GM23338 (cell line): ENCODE measurements at regions not wholly inside any gene's neighbourhood (a gene's known extent, or its start where the extent isn't known, plus 50 kb on each side); places are given as distances from the start of the nearest gene placed in this dataset.

Experiments
- ATAC-seq: fragments of 200-7000 bp; cut with Tn5 transposase; 3 replicates; pipeline ENCODE4 v1.9.1; 2020
- DNase-seq: peaks from one replicate; pipeline ENCODE4 v3.0.0-alpha.2; 2015; ENCODE audit warnings: low spot score
- H2AFZ ChIP-seq: fragments of 200-600 bp; sonication (generic); 2 replicates; pipeline ENCODE4 v1.8.0; 2016; ENCODE audit warnings: antibody characterized with exemption, mild to moderate bottlenecking, moderate library complexity
- H3F3A ChIP-seq: fragments of 200-600 bp; sonication (generic); replicated peaks from 2 replicates; pipeline ENCODE4 v1.8.0; 2017; ENCODE audit warnings: antibody characterized with exemption, mixed run types, low read depth
- H3K27ac ChIP-seq: fragments of 200-600 bp; sonication (generic); 2 replicates; pipeline ENCODE4 v1.6.1; 2016; ENCODE audit warnings: low read depth
- H3K27me3 ChIP-seq: fragments of 200-600 bp; sonication (generic); 2 replicates; pipeline ENCODE4 v1.8.0; 2016; ENCODE audit warnings: mild to moderate bottlenecking, mixed run types, moderate library complexity; ENCODE audit not compliant: insufficient read depth
- H3K36me3 ChIP-seq: fragments of 200-600 bp; sonication (generic); 2 replicates; pipeline ENCODE4 v1.8.0; 2016; ENCODE audit warnings: mild to moderate bottlenecking; ENCODE audit not compliant: insufficient read depth
- H3K4me1 ChIP-seq: fragments of 200-600 bp; sonication (generic); 2 replicates; pipeline ENCODE4 v1.8.0; 2016; ENCODE audit warnings: mild to moderate bottlenecking, moderate library complexity; ENCODE audit not compliant: insufficient read depth
- H3K4me2 ChIP-seq: fragments of 200-600 bp; sonication (generic); 2 replicates; pipeline ENCODE4 v1.7.1; 2017; ENCODE audit warnings: mixed run types
- H3K4me3 ChIP-seq: fragments of 200-600 bp; sonication (generic); 2 replicates; pipeline ENCODE4 v1.6.1; 2016; ENCODE audit warnings: mixed run types
- H3K79me2 ChIP-seq: fragments of 200-600 bp; sonication (generic); replicated peaks from 2 replicates; pipeline ENCODE4 v1.8.0; 2017; ENCODE audit warnings: mild to moderate bottlenecking; ENCODE audit not compliant: insufficient read depth
- H3K9me2 ChIP-seq: fragments of 200-600 bp; sonication (generic); 2 replicates; pipeline ENCODE4 v1.8.0; 2017; ENCODE audit not compliant: insufficient read depth
- H4K20me1 ChIP-seq: fragments of 200-600 bp; sonication (generic); replicated peaks from 2 replicates; pipeline ENCODE4 v1.8.0; 2017; ENCODE audit warnings: mild to moderate bottlenecking; ENCODE audit not compliant: insufficient read depth
- H3K27ac Mint-ChIP-seq: 2 replicates; pipeline ENCODE4 v1.8.0; 2020; ENCODE audit warnings: inconsistent platforms, mild to moderate bottlenecking, moderate library complexity, mixed read lengths
- H3K27me3 Mint-ChIP-seq: 3 replicates; pipeline ENCODE4 v1.8.0; 2022; ENCODE audit warnings: low read depth, mild to moderate bottlenecking, moderate library complexity, mixed read lengths, inconsistent platforms; ENCODE audit not compliant: insufficient read depth, poor library complexity
- H3K36me3 Mint-ChIP-seq: 3 replicates; pipeline ENCODE4 v1.8.0; 2021; ENCODE audit warnings: low read depth, mild to moderate bottlenecking, inconsistent platforms, moderate library complexity, mixed read lengths
- H3K4me1 Mint-ChIP-seq: 3 replicates; pipeline ENCODE4 v1.8.0; 2020; ENCODE audit warnings: mild to moderate bottlenecking, inconsistent platforms, mixed read lengths
- H3K4me3 Mint-ChIP-seq: 3 replicates; pipeline ENCODE4 v1.8.0; 2021; ENCODE audit warnings: moderate library complexity, mild to moderate bottlenecking, inconsistent platforms, mixed read lengths
- H3K9me3 Mint-ChIP-seq: 3 replicates; pipeline ENCODE4 v1.8.0; 2020; ENCODE audit warnings: moderate library complexity, mild to moderate bottlenecking, inconsistent platforms, mixed read lengths
- CREB1 ChIP-seq: fragments of 250-450 bp; sonication (Bioruptor Pico); IDR thresholded peaks from 2 replicates; pipeline ENCODE4 v1.5.0; 2020; ENCODE audit warnings: low read depth, mild to moderate bottlenecking, moderate library complexity
- EZH2 ChIP-seq: fragments of 200-600 bp; sonication (generic); IDR thresholded peaks from one replicate; pipeline ENCODE4 v1.8.0; 2017; ENCODE audit warnings: antibody characterized with exemption, mild to moderate bottlenecking, low read depth; ENCODE audit not compliant: unreplicated experiment
- EZH2phosphoT487 ChIP-seq: fragments of 200-600 bp; sonication (generic); IDR thresholded peaks from one replicate; pipeline ENCODE4 v1.8.1; 2018; ENCODE audit warnings: antibody characterized with exemption; ENCODE audit not compliant: unreplicated experiment
- JUNB ChIP-seq: IDR thresholded peaks from one replicate; pipeline ENCODE4 v1.6.1; 2016; ENCODE audit warnings: antibody characterized with exemption; ENCODE audit not compliant: unreplicated experiment
- NANOG ChIP-seq: IDR thresholded peaks from 2 replicates; pipeline ENCODE4 v1.6.1; 2016; ENCODE audit warnings: antibody characterized with exemption, borderline replicate concordance
- POLR2AphosphoS5 ChIP-seq: IDR thresholded peaks from 2 replicates; pipeline ENCODE4 v1.6.1; 2016; ENCODE audit warnings: antibody characterized with exemption, low read depth
- STAT1 ChIP-seq: IDR thresholded peaks from one replicate; pipeline ENCODE4 v1.6.1; 2016; ENCODE audit warnings: antibody characterized with exemption; ENCODE audit not compliant: unreplicated experiment
- ZNF114 ChIP-seq: fragments of 250-450 bp; sonication (Bioruptor Pico); IDR thresholded peaks from 2 replicates; pipeline ENCODE4 v1.5.0; 2020; ENCODE audit warnings: mild to moderate bottlenecking, moderate library complexity
- ZNF331 ChIP-seq: fragments of 250-450 bp; sonication (Bioruptor Pico); IDR thresholded peaks from 2 replicates; pipeline ENCODE4 v1.5.0; 2020; ENCODE audit warnings: low read depth, mild to moderate bottlenecking, moderate library complexity
- TF ChIP-seq, protein P1 (sequence below): IDR thresholded peaks from one replicate; pipeline ENCODE4 v1.6.1; 2018; ENCODE audit warnings: antibody characterized with exemption; ENCODE audit not compliant: unreplicated experiment
- TF ChIP-seq, protein P2 (sequence below): IDR thresholded peaks from 2 replicates; pipeline ENCODE4 v1.6.1; 2016; ENCODE audit warnings: antibody characterized with exemption
- TF ChIP-seq, protein P3 (sequence below): fragments of 250-450 bp; sonication (Bioruptor Pico); IDR thresholded peaks from 2 replicates; pipeline ENCODE4 v1.5.0; 2020; ENCODE audit warnings: mild to moderate bottlenecking, moderate library complexity

DNA sequence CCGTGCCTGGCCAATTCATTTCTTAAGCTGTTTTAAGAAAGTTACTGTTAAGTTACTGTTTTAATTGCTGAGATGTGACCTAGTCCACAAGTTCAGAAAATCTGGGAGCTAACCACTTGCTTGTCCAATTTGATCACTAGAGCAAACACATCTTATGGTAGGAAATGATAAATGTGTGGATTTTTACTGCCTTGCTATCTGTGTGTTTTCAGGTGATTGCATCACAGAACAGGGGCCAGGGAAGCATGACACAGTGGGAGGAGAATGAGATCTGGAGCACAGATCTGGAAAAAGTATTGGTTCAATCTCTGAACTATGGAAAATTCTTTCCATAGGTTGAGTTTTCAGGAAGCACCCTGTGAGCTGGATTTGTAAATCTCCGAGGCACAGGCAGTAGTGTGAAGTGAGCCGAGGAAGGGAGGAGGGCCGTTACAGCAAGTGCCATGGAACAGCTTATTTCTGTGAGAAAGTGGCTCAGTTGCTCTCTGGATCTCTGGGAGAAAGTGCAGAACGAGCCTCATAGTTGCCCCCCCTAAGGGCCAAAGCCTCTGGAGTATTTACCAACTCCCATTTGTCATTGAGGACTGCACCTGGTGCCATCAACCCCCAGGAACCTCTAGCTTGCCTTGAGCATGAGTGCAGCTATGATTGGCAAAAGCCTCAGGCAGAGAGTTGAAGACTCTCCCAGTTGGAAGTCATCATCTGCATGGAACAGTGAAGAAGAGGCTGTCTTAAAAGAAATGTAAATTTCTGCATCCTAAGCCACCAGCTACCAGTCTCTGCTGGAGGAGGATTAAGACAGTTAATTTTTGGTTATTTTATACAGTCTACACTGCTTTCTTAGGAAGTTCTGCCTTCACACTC is 161.8 kb upstream of the CLINT1 start (continued):
- TF ChIP-seq, protein P1, sequence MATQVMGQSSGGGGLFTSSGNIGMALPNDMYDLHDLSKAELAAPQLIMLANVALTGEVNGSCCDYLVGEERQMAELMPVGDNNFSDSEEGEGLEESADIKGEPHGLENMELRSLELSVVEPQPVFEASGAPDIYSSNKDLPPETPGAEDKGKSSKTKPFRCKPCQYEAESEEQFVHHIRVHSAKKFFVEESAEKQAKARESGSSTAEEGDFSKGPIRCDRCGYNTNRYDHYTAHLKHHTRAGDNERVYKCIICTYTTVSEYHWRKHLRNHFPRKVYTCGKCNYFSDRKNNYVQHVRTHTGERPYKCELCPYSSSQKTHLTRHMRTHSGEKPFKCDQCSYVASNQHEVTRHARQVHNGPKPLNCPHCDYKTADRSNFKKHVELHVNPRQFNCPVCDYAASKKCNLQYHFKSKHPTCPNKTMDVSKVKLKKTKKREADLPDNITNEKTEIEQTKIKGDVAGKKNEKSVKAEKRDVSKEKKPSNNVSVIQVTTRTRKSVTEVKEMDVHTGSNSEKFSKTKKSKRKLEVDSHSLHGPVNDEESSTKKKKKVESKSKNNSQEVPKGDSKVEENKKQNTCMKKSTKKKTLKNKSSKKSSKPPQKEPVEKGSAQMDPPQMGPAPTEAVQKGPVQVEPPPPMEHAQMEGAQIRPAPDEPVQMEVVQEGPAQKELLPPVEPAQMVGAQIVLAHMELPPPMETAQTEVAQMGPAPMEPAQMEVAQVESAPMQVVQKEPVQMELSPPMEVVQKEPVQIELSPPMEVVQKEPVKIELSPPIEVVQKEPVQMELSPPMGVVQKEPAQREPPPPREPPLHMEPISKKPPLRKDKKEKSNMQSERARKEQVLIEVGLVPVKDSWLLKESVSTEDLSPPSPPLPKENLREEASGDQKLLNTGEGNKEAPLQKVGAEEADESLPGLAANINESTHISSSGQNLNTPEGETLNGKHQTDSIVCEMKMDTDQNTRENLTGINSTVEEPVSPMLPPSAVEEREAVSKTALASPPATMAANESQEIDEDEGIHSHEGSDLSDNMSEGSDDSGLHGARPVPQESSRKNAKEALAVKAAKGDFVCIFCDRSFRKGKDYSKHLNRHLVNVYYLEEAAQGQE: no peak
- TF ChIP-seq ZNF114 (CRISPR knock-in tag): no peak
- no peak for TF ChIP-seq STAT1
- no peak for TF ChIP-seq JUNB
- no peak for TF ChIP-seq EZH2
- no peak for TF ChIP-seq EZH2phosphoT487
- TF ChIP-seq NANOG: no peak
- no peak for TF ChIP-seq ZNF331 (CRISPR knock-in tag)
- TF ChIP-seq POLR2AphosphoS5: no peak
- no peak for TF ChIP-seq CREB1
- TF ChIP-seq, protein P2, sequence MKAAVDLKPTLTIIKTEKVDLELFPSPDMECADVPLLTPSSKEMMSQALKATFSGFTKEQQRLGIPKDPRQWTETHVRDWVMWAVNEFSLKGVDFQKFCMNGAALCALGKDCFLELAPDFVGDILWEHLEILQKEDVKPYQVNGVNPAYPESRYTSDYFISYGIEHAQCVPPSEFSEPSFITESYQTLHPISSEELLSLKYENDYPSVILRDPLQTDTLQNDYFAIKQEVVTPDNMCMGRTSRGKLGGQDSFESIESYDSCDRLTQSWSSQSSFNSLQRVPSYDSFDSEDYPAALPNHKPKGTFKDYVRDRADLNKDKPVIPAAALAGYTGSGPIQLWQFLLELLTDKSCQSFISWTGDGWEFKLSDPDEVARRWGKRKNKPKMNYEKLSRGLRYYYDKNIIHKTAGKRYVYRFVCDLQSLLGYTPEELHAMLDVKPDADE: no peak

GRCh38 chr5:158017469-158017868 is 158.5 kb upstream of the CLINT1 start:
- ATAC-seq (no peak), DNase-seq (no peak)
- TF ChIP-seq EZH2phosphoT487 (no peak), JUNB (no peak), ZNF331 (CRISPR knock-in tag) (no peak), CREB1 (no peak), ZNF114 (CRISPR knock-in tag) (no peak), STAT1 (no peak), EZH2 (no peak), POLR2AphosphoS5 (no peak)
- TF ChIP-seq, protein P3, sequence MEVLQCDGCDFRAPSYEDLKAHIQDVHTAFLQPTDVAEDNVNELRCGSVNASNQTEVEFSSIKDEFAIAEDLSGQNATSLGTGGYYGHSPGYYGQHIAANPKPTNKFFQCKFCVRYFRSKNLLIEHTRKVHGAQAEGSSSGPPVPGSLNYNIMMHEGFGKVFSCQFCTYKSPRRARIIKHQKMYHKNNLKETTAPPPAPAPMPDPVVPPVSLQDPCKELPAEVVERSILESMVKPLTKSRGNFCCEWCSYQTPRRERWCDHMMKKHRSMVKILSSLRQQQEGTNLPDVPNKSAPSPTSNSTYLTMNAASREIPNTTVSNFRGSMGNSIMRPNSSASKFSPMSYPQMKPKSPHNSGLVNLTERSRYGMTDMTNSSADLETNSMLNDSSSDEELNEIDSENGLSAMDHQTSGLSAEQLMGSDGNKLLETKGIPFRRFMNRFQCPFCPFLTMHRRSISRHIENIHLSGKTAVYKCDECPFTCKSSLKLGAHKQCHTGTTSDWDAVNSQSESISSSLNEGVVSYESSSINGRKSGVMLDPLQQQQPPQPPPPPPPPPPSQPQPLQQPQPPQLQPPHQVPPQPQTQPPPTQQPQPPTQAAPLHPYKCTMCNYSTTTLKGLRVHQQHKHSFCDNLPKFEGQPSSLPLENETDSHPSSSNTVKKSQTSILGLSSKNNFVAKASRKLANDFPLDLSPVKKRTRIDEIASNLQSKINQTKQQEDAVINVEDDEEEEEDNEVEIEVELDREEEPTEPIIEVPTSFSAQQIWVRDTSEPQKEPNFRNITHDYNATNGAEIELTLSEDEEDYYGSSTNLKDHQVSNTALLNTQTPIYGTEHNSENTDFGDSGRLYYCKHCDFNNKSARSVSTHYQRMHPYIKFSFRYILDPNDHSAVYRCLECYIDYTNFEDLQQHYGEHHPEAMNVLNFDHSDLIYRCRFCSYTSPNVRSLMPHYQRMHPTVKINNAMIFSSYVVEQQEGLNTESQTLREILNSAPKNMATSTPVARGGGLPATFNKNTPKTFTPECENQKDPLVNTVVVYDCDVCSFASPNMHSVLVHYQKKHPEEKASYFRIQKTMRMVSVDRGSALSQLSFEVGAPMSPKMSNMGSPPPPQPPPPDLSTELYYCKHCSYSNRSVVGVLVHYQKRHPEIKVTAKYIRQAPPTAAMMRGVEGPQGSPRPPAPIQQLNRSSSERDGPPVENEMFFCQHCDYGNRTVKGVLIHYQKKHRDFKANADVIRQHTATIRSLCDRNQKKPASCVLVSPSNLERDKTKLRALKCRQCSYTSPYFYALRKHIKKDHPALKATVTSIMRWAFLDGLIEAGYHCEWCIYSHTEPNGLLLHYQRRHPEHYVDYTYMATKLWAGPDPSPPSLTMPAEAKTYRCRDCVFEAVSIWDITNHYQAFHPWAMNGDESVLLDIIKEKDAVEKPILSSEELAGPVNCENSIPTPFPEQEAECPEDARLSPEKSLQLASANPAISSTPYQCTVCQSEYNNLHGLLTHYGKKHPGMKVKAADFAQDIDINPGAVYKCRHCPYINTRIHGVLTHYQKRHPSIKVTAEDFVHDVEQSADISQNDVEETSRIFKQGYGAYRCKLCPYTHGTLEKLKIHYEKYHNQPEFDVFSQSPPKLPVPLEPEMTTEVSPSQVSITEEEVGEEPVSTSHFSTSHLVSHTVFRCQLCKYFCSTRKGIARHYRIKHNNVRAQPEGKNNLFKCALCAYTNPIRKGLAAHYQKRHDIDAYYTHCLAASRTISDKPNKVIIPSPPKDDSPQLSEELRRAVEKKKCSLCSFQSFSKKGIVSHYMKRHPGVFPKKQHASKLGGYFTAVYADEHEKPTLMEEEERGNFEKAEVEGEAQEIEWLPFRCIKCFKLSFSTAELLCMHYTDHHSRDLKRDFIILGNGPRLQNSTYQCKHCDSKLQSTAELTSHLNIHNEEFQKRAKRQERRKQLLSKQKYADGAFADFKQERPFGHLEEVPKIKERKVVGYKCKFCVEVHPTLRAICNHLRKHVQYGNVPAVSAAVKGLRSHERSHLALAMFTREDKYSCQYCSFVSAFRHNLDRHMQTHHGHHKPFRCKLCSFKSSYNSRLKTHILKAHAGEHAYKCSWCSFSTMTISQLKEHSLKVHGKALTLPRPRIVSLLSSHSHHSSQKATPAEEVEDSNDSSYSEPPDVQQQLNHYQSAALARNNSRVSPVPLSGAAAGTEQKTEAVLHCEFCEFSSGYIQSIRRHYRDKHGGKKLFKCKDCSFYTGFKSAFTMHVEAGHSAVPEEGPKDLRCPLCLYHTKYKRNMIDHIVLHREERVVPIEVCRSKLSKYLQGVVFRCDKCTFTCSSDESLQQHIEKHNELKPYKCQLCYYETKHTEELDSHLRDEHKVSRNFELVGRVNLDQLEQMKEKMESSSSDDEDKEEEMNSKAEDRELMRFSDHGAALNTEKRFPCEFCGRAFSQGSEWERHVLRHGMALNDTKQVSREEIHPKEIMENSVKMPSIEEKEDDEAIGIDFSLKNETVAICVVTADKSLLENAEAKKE (CRISPR knock-in tag): no peak

More at GRCh38 chr5:158017469-158017868, 158.5 kb upstream of the CLINT1 start:
- Histone ChIP-seq H3K4me1 (peaks cover 15% of the 10 kb centered on the region), H3F3A (no peaks in the 10 kb centered on the region), H3K27me3 (no peaks in the 10 kb centered on the region), H3K36me3 (no peaks in the 10 kb centered on the region), H3K4me3 (no peak overlapping the region), H2AFZ (no peak overlapping the region; the same call in 1 of the 2 replicates), H3K4me2 (no peak overlapping the region), H3K27ac (no peak overlapping the region), H3K79me2 (no peaks in the 10 kb centered on the region), H3K9me2 (no peaks in the 10 kb centered on the region), H4K20me1 (no peaks in the 10 kb centered on the region)
- Mint-ChIP-seq H3K9me3 (no peaks in the 10 kb centered on the region), H3K27me3 (peaks cover 5% of the 10 kb centered on the region), H3K36me3 (no peaks in the 10 kb centered on the region), H3K4me3 (no peak overlapping the region), H3K4me1 (peaks cover 25% of the 10 kb centered on the region), H3K27ac (no peak overlapping the region)
